Mucosa of rectum (tissue), 2 donors: ENCODE measurements at regions not wholly inside any gene's neighbourhood (a gene's known extent, or its start where the extent isn't known, plus 50 kb on each side); places are given as distances from the start of the nearest gene placed in this dataset.
"Not testable (repeated sequence)": the region's sequence is repeated elsewhere in the genome, so short reads cannot be mapped to it uniquely, and the experiment has no call there.

Source experiments
- H3K27ac ChIP-seq, 2 donors: one replicate each; pipeline ENCODE4 v1.7.0; 2013; ENCODE audit warnings: inconsistent platforms in 2 of 2, low read depth in 2 of 2, low read length in 2 of 2
- H3K27me3 ChIP-seq, 2 donors: one replicate each; pipeline ENCODE4 v1.7.0; 2013; ENCODE audit warnings: low read length in 2 of 2; ENCODE audit not compliant: control insufficient read depth in 2 of 2, insufficient read depth in 2 of 2
- H3K36me3 ChIP-seq, 2 donors: one replicate each; pipeline ENCODE4 v1.7.0; 2013; ENCODE audit warnings: low read length in 2 of 2; ENCODE audit not compliant: control insufficient read depth in 2 of 2, insufficient read depth in 2 of 2
- H3K4me1 ChIP-seq, 2 donors: one replicate each; pipeline ENCODE4 v1.7.0; 2013; ENCODE audit warnings: low read length in 2 of 2, mild to moderate bottlenecking in 1 of 2; ENCODE audit not compliant: control insufficient read depth in 2 of 2, insufficient read depth in 2 of 2
- H3K4me3 ChIP-seq, 2 donors: one replicate each; pipeline ENCODE4 v1.7.0; 2013; ENCODE audit warnings: low read length in 2 of 2
- H3K9ac ChIP-seq, 2 donors: one replicate each; pipeline ENCODE4 v1.7.0; 2013; ENCODE audit warnings: low read length in 2 of 2, low read depth in 1 of 2, mild to moderate bottlenecking in 1 of 2
- H3K9me3 ChIP-seq, 2 donors: one replicate each; pipeline ENCODE4 v1.7.0; 2013; ENCODE audit warnings: low read length in 2 of 2; ENCODE audit not compliant: control insufficient read depth in 2 of 2
- donor health status: healthy.
- donor health status: Normal muscosa, but diverticular disease.

GRCh38 chr5:14932902-14933469 lies 61.4 kb upstream of the ANKH start:
- Histone ChIP-seq H3K4me1 (peaks cover 0 to 7% of the 10 kb centered on the region in 2 donors), H3K9ac (no peak overlapping the region), H3K27ac (no peak overlapping the region), H3K36me3 (no peaks in the 10 kb centered on the region), H3K9me3 (no peaks in the 10 kb centered on the region), H3K27me3 (no peaks in the 10 kb centered on the region), H3K4me3 (no peak overlapping the region)

GRCh38 chr5:14930486-14930885 lies 58.9 kb upstream of the ANKH start:
- no peaks in the 10 kb centered on the region for H3K36me3 ChIP-seq
- no peaks in the 10 kb centered on the region for H3K27me3 ChIP-seq
- no peak overlapping the region for H3K4me3 ChIP-seq
- no peak overlapping the region for H3K9ac ChIP-seq
- peaks cover 0 to 3% of the 10 kb centered on the region in 2 donors for H3K4me1 ChIP-seq
- H3K9me3 ChIP-seq = no peaks in the 10 kb centered on the region
- H3K27ac ChIP-seq = no peak overlapping the region

GRCh38 chr5:14929293-14930065 lies 57.9 kb upstream of the ANKH start:
- Histone ChIP-seq H3K9me3 (no peaks in the 10 kb centered on the region), H3K27me3 (no peaks in the 10 kb centered on the region), H3K27ac (no peak overlapping the region), H3K4me3 (no peak overlapping the region), H3K9ac (no peak overlapping the region), H3K4me1 (peaks cover 0 to 3% of the 10 kb centered on the region in 2 donors), H3K36me3 (no peaks in the 10 kb centered on the region)

GRCh38 chr5:14928661-14929060 lies 57.1 kb upstream of the ANKH start:
- no peaks in the 10 kb centered on the region for H3K9me3 ChIP-seq
- no peaks in the 10 kb centered on the region for H3K36me3 ChIP-seq
- no peak overlapping the region for H3K4me3 ChIP-seq
- no peaks in the 10 kb centered on the region for H3K27me3 ChIP-seq
- no peak overlapping the region for H3K27ac ChIP-seq
- no peak overlapping the region for H3K9ac ChIP-seq
- peaks cover 0 to 3% of the 10 kb centered on the region in 2 donors for H3K4me1 ChIP-seq

GRCh38 chr5:14925326-14925725 lies 53.7 kb upstream of the ANKH start:
- Histone ChIP-seq H3K4me3 (no peak overlapping the region), H3K9me3 (no peaks in the 10 kb centered on the region), H3K36me3 (no peaks in the 10 kb centered on the region), H3K27ac (no peak overlapping the region), H3K9ac (no peak overlapping the region), H3K4me1 (peaks cover 0 to 3% of the 10 kb centered on the region in 2 donors), H3K27me3 (no peaks in the 10 kb centered on the region)

- H3K4me1 ChIP-seq = not testable (repeated sequence)
Observed at GRCh38 chr5:14922952-14923351, 51.4 kb upstream of the ANKH start.

GRCh38 chr5:14922456-14922855 lies 50.9 kb upstream of the ANKH start:
- Histone ChIP-seq H3K36me3 (no peaks in the 10 kb centered on the region), H3K27me3 (no peaks in the 10 kb centered on the region), H3K4me1 (peaks cover 0 to 3% of the 10 kb centered on the region in 2 donors), H3K27ac (no peak overlapping the region), H3K9ac (no peak overlapping the region), H3K4me3 (no peak overlapping the region), H3K9me3 (no peaks in the 10 kb centered on the region)

More at GRCh38 chr5:14922952-14923351, 51.4 kb upstream of the ANKH start:
- not testable (repeated sequence) for H3K4me3 ChIP-seq, H3K36me3 ChIP-seq, H3K27ac ChIP-seq, H3K27me3 ChIP-seq, H3K9me3 ChIP-seq, H3K9ac ChIP-seq
